Smooth muscle cell (in vitro differentiated cells): ENCODE measurements at regions not wholly inside any gene's neighbourhood (a gene's known extent, or its start where the extent isn't known, plus 50 kb on each side); places are given as distances from the start of the nearest gene placed in this dataset.
"Not testable (repeated sequence)": the region's sequence is repeated elsewhere in the genome, so short reads cannot be mapped to it uniquely, and the experiment has no call there.

Experiments
- DNase-seq: peaks from one replicate; lab custom pipeline; 2025; ENCODE audit not compliant: unreplicated experiment; lab: John Stamatoyannopoulos, UW
- H2AFZ ChIP-seq: fragments of 200-600 bp; sonication (generic); 2 replicates; pipeline ENCODE4 v1.6.0; 2016; ENCODE audit warnings: antibody characterized with exemption, low read depth, mild to moderate bottlenecking
- H3F3A ChIP-seq: fragments of 200-600 bp; sonication (generic); 2 replicates; pipeline ENCODE4 v1.6.0; 2017; ENCODE audit warnings: antibody characterized with exemption, low read depth
- H3K27ac ChIP-seq: fragments of 200-600 bp; sonication (generic); 2 replicates; pipeline ENCODE4 v1.5.1; 2016; ENCODE audit warnings: low read depth, mild to moderate bottlenecking
- H3K27me3 ChIP-seq: fragments of 200-600 bp; sonication (generic); 2 replicates; pipeline ENCODE4 v1.6.1; 2016; ENCODE audit warnings: low read depth, mild to moderate bottlenecking
- H3K36me3 ChIP-seq: fragments of 200-600 bp; sonication (generic); 2 replicates; pipeline ENCODE4 v1.5.1; 2016; ENCODE audit warnings: low read depth
- H3K4me1 ChIP-seq: fragments of 200-600 bp; sonication (generic); 2 replicates; pipeline ENCODE4 v1.5.1; 2016; ENCODE audit warnings: low read depth
- H3K4me2 ChIP-seq: fragments of 200-600 bp; sonication (generic); 2 replicates; pipeline ENCODE4 v1.6.0; 2016; ENCODE audit warnings: mild to moderate bottlenecking
- H3K4me3 ChIP-seq: fragments of 200-600 bp; sonication (generic); 2 replicates; pipeline ENCODE4 v1.5.1; 2016; ENCODE audit warnings: mild to moderate bottlenecking
- H3K79me2 ChIP-seq: fragments of 200-600 bp; sonication (generic); 2 replicates; pipeline ENCODE4 v1.6.0; 2016; ENCODE audit warnings: low read depth, mild to moderate bottlenecking
- H3K9ac ChIP-seq: fragments of 200-600 bp; sonication (generic); 2 replicates; pipeline ENCODE4 v1.6.0; 2016; ENCODE audit warnings: low read depth
- H3K9me3 ChIP-seq: fragments of 200-600 bp; sonication (generic); replicated peaks from 2 replicates; pipeline ENCODE4 v1.5.1; 2016; ENCODE audit warnings: low read depth
- H4K20me1 ChIP-seq: fragments of 200-600 bp; sonication (generic); 2 replicates; pipeline ENCODE4 v1.6.0; 2016; ENCODE audit warnings: low read depth
- WGBS: methylation state at CpG from one replicate; pipeline ENCODE4 v1.1.7; 2016; ENCODE audit warnings: low lambda C conversion rate; 5-methylcytosine and 5-hydroxymethylcytosine counted together
- TF ChIP-seq, protein P1 (sequence below): fragments of 200-600 bp; sonication (generic); IDR thresholded peaks from 2 replicates; pipeline ENCODE4 v1.5.1; 2017; ENCODE audit warnings: borderline replicate concordance, mild to moderate bottlenecking, antibody characterized with exemption; ENCODE audit not compliant: insufficient read depth, poor library complexity, severe bottlenecking

GRCh38 chr4:63063760-63064159 lies 1345.5 kb downstream of the TECRL start:
- TF ChIP-seq, protein P1, sequence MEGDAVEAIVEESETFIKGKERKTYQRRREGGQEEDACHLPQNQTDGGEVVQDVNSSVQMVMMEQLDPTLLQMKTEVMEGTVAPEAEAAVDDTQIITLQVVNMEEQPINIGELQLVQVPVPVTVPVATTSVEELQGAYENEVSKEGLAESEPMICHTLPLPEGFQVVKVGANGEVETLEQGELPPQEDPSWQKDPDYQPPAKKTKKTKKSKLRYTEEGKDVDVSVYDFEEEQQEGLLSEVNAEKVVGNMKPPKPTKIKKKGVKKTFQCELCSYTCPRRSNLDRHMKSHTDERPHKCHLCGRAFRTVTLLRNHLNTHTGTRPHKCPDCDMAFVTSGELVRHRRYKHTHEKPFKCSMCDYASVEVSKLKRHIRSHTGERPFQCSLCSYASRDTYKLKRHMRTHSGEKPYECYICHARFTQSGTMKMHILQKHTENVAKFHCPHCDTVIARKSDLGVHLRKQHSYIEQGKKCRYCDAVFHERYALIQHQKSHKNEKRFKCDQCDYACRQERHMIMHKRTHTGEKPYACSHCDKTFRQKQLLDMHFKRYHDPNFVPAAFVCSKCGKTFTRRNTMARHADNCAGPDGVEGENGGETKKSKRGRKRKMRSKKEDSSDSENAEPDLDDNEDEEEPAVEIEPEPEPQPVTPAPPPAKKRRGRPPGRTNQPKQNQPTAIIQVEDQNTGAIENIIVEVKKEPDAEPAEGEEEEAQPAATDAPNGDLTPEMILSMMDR, result no peak
- DNase-seq, result no peak
- WGBS, result 48% methylated on average over 4 of the region's 4 CpGs

DNA sequence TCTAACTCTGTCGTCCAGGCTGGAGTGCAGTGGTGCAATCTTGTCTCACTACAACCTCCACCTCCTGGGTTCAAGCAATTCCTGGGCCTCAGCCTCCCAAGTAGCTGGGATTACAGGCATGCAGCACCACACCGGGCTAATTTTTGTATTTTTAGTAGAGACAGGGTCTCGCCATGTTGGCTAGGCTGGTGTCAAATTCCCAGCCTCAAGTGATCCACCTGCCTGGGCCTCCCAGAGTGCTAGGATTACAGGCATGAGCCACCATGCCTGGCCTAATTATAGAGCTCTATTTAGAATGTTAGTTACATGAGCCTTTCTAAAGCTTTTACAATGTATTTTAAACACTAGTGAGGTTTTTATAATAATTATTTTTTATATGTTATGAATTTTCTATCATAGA lies 1346.4 kb downstream of the TECRL start:
- 95% methylated on average over 3 of the region's 3 CpGs for WGBS
- H3K27me3 ChIP-seq, H3K79me2 ChIP-seq, H3K4me1 ChIP-seq, H3K9ac ChIP-seq, DNase-seq, H4K20me1 ChIP-seq, H3K27ac ChIP-seq, H3K36me3 ChIP-seq, H3K4me2 ChIP-seq, H3K4me3 ChIP-seq, H2AFZ ChIP-seq, H3F3A ChIP-seq, H3K9me3 ChIP-seq: not testable (repeated sequence)

More at GRCh38 chr4:63063760-63064159, 1345.5 kb downstream of the TECRL start:
- Histone ChIP-seq H3K4me1 (peaks cover 6% of the 10 kb centered on the region), H2AFZ (no peak overlapping the region), H3K4me2 (peak overlapping the region; percentile 25), H3K79me2 (no peaks in the 10 kb centered on the region), H3K4me3 (no peak overlapping the region), H3K9me3 (no peaks in the 10 kb centered on the region), H3K27ac (no peak overlapping the region), H4K20me1 (no peaks in the 10 kb centered on the region), H3K27me3 (no peaks in the 10 kb centered on the region), H3F3A (no peaks in the 10 kb centered on the region), H3K36me3 (no peaks in the 10 kb centered on the region), H3K9ac (no peak overlapping the region)

- no peaks in the 10 kb centered on the region for H3K9me3 ChIP-seq
- peak overlapping the region; percentile 76 for H3K9ac ChIP-seq
- peak overlapping the region; percentile 53 for H3K4me2 ChIP-seq
- H3F3A ChIP-seq, result peaks cover 14% of the 10 kb centered on the region
- TF ChIP-seq, protein P1, result no peak
- H3K79me2 ChIP-seq, result no peaks in the 10 kb centered on the region
- DNase-seq, result no peak
- H4K20me1 ChIP-seq, result no peaks in the 10 kb centered on the region
- no peaks in the 10 kb centered on the region for H3K4me1 ChIP-seq
- no peaks in the 10 kb centered on the region for H3K27me3 ChIP-seq
- H3K36me3 ChIP-seq, result no peaks in the 10 kb centered on the region
- WGBS, result 32% methylated on average over 1 of the region's 1 CpG
- H2AFZ ChIP-seq, result peak overlapping the region; percentile 53
- H3K27ac ChIP-seq, result peak overlapping the region; percentile 89
- H3K4me3 ChIP-seq, result no peak overlapping the region
These were observed 1359.5 kb downstream of the TECRL start for GRCh38 chr4:63049726-63050125.

GRCh38 chr4:63049278-63049677 lies 1360.0 kb downstream of the TECRL start:
- Histone ChIP-seq H2AFZ (peak overlapping the region; percentile 53), H3K9me3 (no peaks in the 10 kb centered on the region), H3K27ac (peak overlapping the region; percentile 89), H3K79me2 (no peaks in the 10 kb centered on the region), H3K27me3 (no peaks in the 10 kb centered on the region), H4K20me1 (no peaks in the 10 kb centered on the region), H3K4me2 (peak overlapping the region; percentile 73), H3K9ac (peak overlapping the region; percentile 76), H3K4me3 (no peak overlapping the region), H3K4me1 (no peaks in the 10 kb centered on the region), H3F3A (peaks cover 14% of the 10 kb centered on the region), H3K36me3 (no peaks in the 10 kb centered on the region)
- TF ChIP-seq, protein P1, result no peak
- WGBS, result 6% methylated on average over 1 of the region's 1 CpG
- DNase-seq, result no peak
